MG63 (cell line): ENCODE measurements at regions not wholly inside any gene's neighbourhood (a gene's known extent, or its start where the extent isn't known, plus 50 kb on each side); places are given as distances from the start of the nearest gene placed in this dataset.
"Not testable (repeated sequence)": the region's sequence is repeated elsewhere in the genome, so short reads cannot be mapped to it uniquely, and the experiment has no call there.

Experiments
- DNase-seq: peaks from one replicate; pipeline ENCODE4 v3.0.0-alpha.2; 2020
- H3K27me3 ChIP-seq: fragments of 250-450 bp; sonication (Bioruptor Pico); 2 replicates; pipeline ENCODE4 v1.5.1; 2020; ENCODE audit warnings: mild to moderate bottlenecking, moderate library complexity
- H3K36me3 ChIP-seq: fragments of 250-450 bp; sonication (Bioruptor Pico); 2 replicates; pipeline ENCODE4 v1.5.1; 2020; ENCODE audit warnings: mild to moderate bottlenecking, moderate library complexity
- H3K4me3 ChIP-seq: fragments of 250-450 bp; sonication (Bioruptor Pico); 2 replicates; pipeline ENCODE4 v1.5.1; 2020; ENCODE audit warnings: mild to moderate bottlenecking, moderate library complexity
- H3K9me3 ChIP-seq: fragments of 250-450 bp; sonication (Bioruptor Pico); 2 replicates; pipeline ENCODE4 v1.5.1; 2020; ENCODE audit warnings: mild to moderate bottlenecking, moderate library complexity

DNA sequence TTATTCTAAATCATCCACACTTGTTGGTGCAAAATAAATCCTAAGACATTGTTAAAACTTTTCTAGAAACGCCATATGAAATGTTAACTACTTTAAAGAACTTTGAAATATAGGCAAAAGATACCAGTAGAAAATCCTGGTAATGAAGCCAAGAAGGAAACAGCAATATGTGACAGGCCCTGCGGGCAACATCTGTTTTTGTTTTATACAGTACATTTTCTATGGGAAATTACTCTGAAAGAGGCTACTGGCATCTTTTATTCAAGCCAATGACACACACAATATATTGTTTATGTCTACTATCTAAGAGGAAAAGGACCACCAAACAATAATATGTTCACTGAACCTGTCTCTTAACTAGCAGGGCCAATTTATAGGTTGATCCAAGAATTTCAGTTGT lies 829.7 kb downstream of the PCDH17 start:
- Histone ChIP-seq H3K36me3 (no peaks in the 10 kb centered on the region), H3K27me3 (no peaks in the 10 kb centered on the region), H3K4me3 (no peak overlapping the region), H3K9me3 (no peaks in the 10 kb centered on the region)
- DNase-seq: no peak

DNA sequence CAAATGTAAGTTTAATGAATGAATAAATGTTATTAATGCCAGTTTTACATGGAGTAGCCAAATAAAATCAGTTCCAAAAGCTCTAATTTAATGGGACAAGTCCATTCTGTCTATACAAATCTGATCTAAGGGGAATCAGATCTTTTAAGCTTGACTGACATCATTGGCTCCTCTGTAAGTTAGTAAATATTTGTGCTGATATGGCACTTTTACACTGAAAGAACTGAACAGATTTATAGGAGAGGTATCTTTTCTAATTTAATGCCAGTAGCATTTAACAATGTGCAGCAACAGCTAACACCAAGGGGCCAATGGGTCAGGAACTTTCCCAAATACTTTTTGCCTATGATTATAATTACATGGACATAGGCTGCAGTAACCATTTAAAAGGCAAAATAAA lies 832.3 kb downstream of the PCDH17 start:
- H3K4me3 ChIP-seq: no peak overlapping the region
- no peaks in the 10 kb centered on the region for H3K36me3 ChIP-seq
- no peaks in the 10 kb centered on the region; the same call in 1 of the 2 replicates for H3K27me3 ChIP-seq
- no peak for DNase-seq
- no peaks in the 10 kb centered on the region for H3K9me3 ChIP-seq

DNA sequence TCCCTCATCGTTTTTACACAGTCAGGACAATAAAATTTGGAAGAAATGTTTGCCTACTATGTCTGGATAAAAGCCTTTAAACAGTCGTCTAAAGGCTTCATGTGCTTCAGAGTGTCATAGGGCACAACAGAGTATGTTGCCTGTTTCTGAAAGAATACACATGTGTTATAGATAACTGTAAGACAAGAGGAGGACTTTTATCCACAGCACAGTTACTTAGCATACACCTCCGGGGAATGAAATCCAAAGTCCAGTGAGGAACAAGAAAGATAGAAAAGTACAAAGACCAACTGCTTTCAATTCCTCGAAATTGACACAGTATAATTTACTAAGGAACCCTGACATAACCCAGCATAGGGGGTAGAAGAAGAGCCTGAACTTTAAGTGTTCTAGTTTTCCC lies 835.6 kb downstream of the PCDH17 start:
- DNase-seq: no peak
- Histone ChIP-seq H3K36me3 (no peaks in the 10 kb centered on the region), H3K27me3 (no peaks in the 10 kb centered on the region; the same call in 1 of the 2 replicates), H3K9me3 (no peaks in the 10 kb centered on the region), H3K4me3 (no peak overlapping the region)

DNA sequence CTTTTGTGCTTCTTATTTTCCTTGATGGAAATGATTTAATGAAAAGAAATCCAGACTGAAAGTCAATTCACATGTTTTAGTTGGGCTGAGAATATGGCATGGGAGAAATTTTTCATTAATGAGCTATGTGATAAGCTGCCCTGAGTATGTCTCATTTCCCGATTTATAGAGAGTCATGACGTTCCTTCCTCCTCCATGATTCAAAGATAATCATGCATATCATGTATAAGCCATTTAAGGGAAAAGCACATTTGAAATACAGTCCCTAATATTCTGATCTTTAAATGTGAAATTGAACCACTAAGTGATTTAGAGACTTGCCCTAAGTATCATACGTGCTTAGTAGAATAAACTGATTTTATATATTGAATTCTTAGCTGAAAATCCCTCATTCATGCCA lies 840.9 kb downstream of the PCDH17 start:
- H3K4me3 ChIP-seq: no peak overlapping the region
- H3K27me3 ChIP-seq: no peaks in the 10 kb centered on the region; the same call in 1 of the 2 replicates
- H3K36me3 ChIP-seq: no peaks in the 10 kb centered on the region
- DNase-seq: no peak
- H3K9me3 ChIP-seq: no peaks in the 10 kb centered on the region

DNA sequence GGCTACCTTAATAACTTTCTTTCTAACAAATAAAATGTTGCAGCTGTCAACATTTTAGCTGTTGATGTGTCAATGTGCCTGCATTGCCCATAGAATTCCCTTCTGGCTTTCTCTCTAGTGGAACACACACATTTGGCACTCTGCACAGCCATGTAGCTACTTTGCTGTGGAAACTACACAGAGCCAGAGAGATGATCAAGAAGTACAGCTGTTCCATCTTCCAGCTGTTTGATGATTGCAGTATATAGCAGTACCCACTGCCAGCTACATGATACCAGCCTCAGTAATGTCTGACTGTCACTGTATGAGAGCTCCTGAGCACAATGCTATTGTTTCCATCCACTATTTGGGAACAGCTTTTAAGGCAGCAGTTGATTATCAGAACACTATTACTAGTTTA lies 843.0 kb downstream of the PCDH17 start:
- H3K27me3 ChIP-seq: no peaks in the 10 kb centered on the region
- no peak overlapping the region for H3K4me3 ChIP-seq
- DNase-seq: no peak
- no peaks in the 10 kb centered on the region for H3K9me3 ChIP-seq
- no peaks in the 10 kb centered on the region for H3K36me3 ChIP-seq

DNA sequence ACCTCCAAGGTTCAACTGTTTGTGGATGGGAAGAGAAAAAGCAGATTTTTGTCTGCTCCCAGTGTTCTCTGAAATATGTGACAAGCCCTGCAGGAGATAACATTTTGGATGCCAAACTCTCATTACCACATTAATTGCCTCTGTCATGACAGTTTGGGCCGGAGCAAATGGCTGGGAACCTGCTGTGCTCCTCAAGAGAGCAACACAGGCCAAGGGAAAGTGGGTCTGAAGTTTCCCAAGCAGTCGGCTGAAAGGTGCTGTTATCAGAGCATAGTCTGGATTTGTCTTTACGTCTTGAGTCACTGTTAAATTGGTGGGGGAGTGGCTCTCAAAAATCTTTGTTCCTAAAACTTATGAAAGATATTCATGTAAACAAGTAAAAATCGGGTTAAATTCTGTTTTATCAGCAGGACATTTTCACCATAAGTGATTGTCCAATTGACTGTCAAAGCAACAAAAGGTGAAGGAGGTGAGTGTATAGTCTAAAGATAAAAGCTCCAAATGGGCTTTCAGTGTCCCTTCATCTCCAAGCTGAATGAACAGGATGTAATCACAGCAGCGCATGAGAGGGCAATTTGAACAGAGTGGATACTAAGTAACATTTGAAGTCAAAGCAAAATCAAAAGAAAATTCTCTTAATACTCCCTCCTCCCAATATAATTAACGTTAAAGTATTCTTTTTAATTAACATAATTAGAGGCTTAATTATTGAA lies 844.8 kb downstream of the PCDH17 start:
- Histone ChIP-seq H3K27me3 (no peaks in the 10 kb centered on the region), H3K9me3 (no peaks in the 10 kb centered on the region), H3K4me3 (no peak overlapping the region), H3K36me3 (no peaks in the 10 kb centered on the region)
- DNase-seq: no peak

DNA sequence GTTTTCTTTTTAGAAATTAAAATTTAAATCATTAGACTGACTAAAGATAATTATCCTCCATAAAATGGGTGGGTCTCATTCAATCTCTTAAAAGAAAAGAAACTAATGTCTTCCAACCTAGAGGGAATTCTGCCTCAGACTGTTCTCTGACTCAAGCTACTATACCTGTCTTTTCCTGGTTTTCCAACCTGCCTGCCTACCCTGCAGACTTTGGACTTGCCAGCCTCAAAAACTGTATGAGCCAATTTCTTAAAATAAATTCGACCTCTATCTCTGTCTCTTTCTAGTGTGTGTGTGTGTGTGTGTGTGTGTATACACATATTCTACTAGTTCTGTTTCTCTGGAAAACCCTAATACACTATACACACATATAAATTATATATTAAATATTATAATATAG lies 847.3 kb downstream of the PCDH17 start:
- Histone ChIP-seq H3K4me3 (no peak overlapping the region), H3K27me3 (no peaks in the 10 kb centered on the region), H3K36me3 (no peaks in the 10 kb centered on the region), H3K9me3 (no peaks in the 10 kb centered on the region)
- DNase-seq: no peak

DNA sequence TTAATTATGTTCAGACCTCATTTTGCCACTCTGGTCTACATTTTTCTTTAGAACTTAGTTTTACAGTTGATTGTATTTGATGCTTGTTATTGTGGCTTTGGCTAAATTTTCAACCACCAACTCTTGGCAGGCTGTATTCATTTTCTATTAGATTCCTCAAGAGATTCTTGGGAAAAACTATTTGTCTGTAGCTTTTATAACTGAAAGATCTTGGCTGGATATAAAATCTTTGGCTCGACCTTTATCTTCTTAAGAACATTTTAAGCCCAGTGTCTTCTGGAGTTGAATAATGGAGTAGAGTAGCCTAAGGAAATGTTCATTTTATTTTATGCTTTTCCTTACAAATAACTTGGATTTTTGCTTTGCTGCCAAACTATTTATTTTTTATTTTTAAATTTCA lies 848.5 kb downstream of the PCDH17 start:
- Histone ChIP-seq H3K9me3 (no peaks in the 10 kb centered on the region), H3K27me3 (no peaks in the 10 kb centered on the region), H3K4me3 (no peak overlapping the region), H3K36me3 (no peaks in the 10 kb centered on the region)
- no peak for DNase-seq

DNA sequence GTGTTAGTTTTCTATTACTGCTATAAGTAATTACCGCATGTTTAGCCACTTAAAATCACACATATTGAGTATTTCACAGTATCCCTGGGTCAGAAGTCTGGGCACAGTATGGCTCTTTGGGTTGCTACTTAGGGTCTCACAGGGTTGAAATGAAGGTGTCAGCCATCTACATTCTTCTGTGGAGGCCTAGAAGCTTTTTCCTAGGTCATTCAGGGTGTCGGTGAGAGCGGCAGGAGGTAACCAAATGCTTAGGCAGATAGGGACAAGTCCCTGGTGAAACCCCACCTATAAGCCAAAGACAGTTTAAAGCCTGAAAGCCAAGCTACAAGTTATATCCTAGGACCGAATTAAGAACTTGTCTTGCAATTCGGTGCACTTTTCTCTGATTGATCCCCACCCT lies 856.7 kb downstream of the PCDH17 start:
- no peak overlapping the region for H3K4me3 ChIP-seq
- H3K36me3 ChIP-seq: no peaks in the 10 kb centered on the region
- no peaks in the 10 kb centered on the region for H3K9me3 ChIP-seq
- no peaks in the 10 kb centered on the region for H3K27me3 ChIP-seq
- no peak for DNase-seq

DNA sequence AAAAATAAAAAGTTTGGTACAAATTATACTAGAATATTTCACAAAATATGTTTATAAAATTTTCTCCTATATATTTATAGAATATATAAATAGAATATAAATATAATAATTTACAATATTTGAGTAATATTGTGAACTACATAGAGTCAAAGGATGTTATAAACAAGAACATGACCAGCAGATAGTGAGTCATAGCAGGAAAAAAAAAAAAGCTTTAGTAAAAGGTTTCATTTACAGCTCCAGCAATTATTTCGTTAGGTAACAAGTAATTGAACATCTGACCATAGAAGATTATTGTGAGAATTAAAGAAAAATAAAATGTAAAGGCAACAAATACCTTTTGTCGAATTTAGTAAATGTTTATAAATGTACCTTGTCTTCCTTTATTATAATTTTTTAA lies 864.1 kb downstream of the PCDH17 start:
- Histone ChIP-seq H3K4me3 (no peak overlapping the region), H3K9me3 (no peaks in the 10 kb centered on the region), H3K36me3 (no peaks in the 10 kb centered on the region), H3K27me3 (no peaks in the 10 kb centered on the region)
- DNase-seq: no peak

DNA sequence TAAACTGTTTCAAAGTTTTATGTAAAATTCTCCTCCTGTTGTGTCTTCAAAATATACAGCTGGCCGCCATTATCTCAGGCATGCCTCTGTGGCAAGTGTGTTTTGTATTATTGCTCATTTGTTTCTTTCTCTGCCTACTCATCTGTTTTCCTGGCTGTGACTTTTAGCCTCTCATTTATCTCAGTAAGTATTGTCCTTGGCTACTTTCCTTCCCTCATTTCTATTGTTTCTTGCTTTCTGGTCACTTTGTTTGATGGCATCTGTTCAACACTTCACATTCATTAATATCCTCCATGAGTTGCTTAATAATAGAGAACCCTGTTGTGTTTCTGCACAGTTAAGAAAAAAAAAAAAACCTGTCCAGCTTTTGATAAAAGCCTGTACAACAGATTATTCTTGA lies 869.4 kb downstream of the PCDH17 start:
- Histone ChIP-seq H3K36me3 (no peaks in the 10 kb centered on the region), H3K4me3 (no peak overlapping the region)
- no peak for DNase-seq

DNA sequence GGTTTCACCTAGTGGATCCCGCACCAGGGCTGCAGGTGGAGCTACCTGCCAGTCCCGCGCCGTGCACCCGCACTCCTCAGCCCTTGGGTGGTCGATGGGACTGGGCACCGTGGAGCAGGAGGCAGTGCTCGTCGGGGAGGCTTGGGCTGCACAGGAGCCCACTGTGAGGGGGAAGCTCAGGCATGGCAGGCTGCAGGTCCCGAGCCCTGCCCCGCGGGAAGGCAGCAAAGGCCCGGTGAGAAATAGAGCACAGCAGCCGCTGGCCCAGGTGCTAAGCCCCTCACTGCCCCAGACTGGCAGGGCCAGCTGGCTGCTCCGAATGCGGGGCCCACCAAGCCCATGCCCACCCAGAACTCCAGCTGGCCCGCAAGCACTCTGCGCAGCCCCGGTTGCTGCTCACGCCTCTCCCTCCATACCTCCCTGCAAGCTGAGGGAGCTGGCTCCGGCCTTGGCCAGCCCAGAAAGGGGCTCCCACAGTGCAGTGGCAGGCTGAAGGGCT lies 872.7 kb downstream of the PCDH17 start:
- not testable (repeated sequence) for H3K4me3 ChIP-seq, H3K9me3 ChIP-seq, H3K27me3 ChIP-seq, H3K36me3 ChIP-seq, DNase-seq

More for the DNA sequence above, 869.4 kb downstream of the PCDH17 start:
- no peaks in the 10 kb centered on the region for H3K9me3 ChIP-seq
- no peaks in the 10 kb centered on the region for H3K27me3 ChIP-seq

DNA sequence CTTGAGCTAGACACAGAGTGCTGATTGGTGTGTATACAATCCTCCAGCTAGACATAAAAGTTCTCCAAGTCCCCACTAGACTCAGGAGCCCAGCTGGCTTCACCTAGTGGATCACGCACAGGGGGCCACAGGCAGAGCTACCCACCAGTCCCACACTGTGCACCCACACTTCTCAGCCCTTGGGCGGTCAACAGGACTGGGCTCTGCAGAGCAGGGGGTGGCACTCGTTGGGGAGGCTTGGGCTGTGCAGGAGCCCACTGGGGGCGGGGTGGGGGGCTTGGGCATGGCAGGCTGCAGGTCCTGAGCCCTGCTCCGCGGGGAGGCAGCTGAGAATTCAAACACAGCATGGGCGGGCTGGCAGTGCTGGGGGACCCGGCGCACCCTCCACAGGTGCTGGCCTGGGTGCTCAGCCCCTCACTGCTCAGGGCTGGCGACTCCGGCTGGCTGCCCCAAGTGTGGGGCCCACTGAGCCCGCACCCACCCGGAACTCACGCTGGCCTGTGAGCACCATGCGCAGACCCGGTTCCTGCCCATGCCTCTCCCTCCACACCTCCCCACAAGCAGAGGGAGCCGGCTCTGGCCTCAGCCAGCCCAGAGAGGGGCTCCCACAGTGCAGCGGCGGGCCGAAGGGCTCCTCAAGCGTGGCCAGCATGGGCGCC lies 873.8 kb downstream of the PCDH17 start:
- H3K4me3 ChIP-seq, DNase-seq, H3K9me3 ChIP-seq, H3K36me3 ChIP-seq, H3K27me3 ChIP-seq: not testable (repeated sequence)

DNA sequence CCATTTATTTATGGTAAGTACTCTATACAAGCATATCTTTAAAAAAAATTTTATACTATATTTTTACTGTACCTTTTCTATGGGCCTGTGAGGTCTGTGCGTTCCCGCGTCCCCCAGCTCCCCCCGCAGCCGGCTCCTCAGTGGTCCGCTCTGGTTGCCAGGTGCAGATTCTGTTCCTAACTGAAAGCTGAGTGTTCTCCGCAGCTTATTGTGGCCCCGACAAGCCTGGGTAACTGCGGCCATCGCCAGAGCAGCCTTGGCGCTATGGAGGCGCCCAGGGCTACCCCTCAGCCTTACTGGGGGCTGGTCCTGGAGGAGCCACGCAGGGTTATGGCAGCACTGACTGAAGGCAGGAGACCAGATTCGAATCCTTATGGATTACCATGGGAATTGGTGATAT lies 896.8 kb downstream of the PCDH17 start:
- Histone ChIP-seq H3K36me3 (no peaks in the 10 kb centered on the region), H3K27me3 (no peaks in the 10 kb centered on the region), H3K4me3 (no peak overlapping the region), H3K9me3 (no peaks in the 10 kb centered on the region)
- DNase-seq: no peak

DNA sequence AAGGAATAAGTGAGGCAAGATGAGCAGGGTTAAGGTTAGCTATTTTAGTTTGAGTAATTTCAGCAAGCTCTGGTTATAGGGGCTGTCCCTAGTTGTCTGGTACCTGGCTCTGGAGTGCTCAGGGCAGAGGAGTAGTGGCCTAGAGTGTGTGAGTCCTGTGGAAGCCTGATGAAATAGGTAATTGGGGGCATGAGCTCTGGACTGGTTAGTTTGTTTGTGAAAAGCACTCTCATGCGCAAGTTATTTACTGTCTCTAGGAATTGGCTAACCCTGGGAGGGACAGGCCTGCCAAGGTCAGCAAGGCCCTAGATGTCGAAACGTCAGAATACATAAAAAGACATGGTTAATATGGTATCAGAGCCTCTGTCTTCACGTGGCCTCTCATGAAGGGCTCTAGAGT lies 900.1 kb downstream of the PCDH17 start:
- Histone ChIP-seq H3K9me3 (no peaks in the 10 kb centered on the region), H3K36me3 (no peaks in the 10 kb centered on the region), H3K27me3 (no peaks in the 10 kb centered on the region), H3K4me3 (no peak overlapping the region)
- DNase-seq: no peak

DNA sequence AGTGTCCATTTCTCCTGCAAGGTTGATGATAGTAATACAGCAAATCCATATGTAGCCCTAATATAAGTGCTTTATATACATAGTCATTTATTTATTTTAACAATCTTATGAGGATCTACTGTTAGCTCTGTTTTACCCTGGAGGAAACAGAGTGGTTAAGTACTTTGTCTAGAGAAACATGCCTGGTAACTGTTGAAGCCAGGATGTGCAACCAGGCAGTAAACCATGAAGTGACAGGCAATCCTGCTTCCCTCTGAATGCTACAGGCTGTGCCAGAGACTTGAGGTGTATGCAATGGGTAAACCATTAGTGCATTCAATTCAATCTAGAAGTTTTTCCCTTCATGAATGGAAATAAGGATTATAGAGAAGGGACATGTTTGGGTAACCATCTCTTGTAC lies 911.0 kb downstream of the PCDH17 start:
- Histone ChIP-seq H3K9me3 (no peaks in the 10 kb centered on the region), H3K4me3 (no peak overlapping the region), H3K27me3 (no peaks in the 10 kb centered on the region), H3K36me3 (no peaks in the 10 kb centered on the region)
- DNase-seq: no peak

DNA sequence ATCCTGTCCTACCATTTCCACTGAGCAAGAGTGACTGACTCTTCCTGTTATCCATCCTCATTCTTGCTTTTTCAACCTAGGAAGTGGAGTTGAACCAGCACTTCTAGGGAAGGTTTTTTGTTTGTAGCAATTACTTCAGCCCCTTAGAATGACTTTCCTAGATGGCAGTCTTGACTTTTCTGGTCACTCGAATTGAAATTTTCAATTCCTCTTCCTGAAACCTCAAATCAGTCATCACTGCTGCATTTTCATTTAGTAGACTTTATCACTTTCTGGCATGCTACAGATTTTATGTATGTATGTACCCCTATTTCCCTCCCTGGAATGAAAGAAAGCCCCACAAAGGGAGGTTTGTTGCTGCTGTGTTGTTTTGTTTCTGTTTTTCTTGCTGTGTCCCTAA lies 915.9 kb downstream of the PCDH17 start:
- no peaks in the 10 kb centered on the region for H3K36me3 ChIP-seq
- H3K27me3 ChIP-seq: no peaks in the 10 kb centered on the region
- no peak overlapping the region for H3K4me3 ChIP-seq
- H3K9me3 ChIP-seq: no peaks in the 10 kb centered on the region
- no peak for DNase-seq

DNA sequence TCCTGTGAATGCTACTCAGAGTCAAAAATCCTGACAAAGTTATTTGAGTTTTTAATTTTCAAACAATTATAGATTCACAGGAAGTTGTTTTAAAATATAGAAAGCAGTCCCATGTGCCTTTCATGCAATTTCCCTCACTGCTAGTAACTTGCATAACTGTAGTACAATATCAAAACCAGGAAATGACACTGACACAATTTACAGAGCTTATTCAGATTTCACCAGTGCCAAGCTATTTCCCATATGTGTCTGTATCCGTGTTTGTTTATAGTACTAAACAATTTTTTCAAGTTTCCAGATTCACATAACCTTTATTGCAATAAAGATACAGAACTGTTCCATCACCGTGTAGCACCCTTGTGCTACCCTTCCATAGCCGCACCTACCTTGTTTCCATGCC lies 934.6 kb downstream of the PCDH17 start:
- no peak for DNase-seq
- H3K9me3 ChIP-seq: no peaks in the 10 kb centered on the region
- no peaks in the 10 kb centered on the region for H3K36me3 ChIP-seq
- peaks cover 2% of the 10 kb centered on the region; the same call in 1 of the 2 replicates for H3K27me3 ChIP-seq
- H3K4me3 ChIP-seq: no peak overlapping the region
